Left ventricle myocardium superior (tissue), 1 donor: ENCODE measurements at regions not wholly inside any gene's neighbourhood (a gene's known extent, or its start where the extent isn't known, plus 50 kb on each side); places are given as distances from the start of the nearest gene placed in this dataset.

Experiments used
- ATAC-seq: fragments of 200-7000 bp; cut with Tn5 transposase; one replicate; pipeline ENCODE4 v1.9.1; 2020; ENCODE audit warnings: mild to moderate bottlenecking, moderate library complexity
- DNase-seq: peaks from one replicate; pipeline ENCODE4 v3.0.0-alpha.2; 2020
- intact Hi-C: fragments of 100-400 bp; cut with micrococcal nuclease; formaldehyde crosslinking; loops from one replicate; pipeline ENCODE4 v1.11.0; 2022
- donor health status: DM: no; HTN: yes; CAD: no; lungs with severe emphysema.

DNA sequence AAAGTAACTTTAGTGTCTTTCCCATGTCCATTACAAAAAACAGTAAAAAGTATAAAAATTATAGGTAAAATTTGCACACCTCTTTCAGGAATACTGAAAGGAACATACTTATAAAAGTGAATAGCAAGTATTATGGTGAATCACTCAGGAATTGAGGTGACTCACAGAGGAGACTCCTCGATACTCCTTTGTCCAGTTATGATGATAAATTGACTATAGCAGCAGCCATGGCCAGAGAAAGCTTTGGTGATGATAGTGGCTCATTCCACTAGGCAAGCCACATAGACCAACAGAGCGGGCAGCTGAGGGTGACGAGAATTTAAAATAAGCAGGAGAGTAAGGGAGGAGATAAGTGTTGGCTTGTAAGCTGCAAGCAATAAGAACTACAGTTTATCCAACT is 1231.1 kb upstream of the CELF2 start:
- DNase-seq (no peak), ATAC-seq (no peak)
- intact Hi-C loops: no loop called here

DNA sequence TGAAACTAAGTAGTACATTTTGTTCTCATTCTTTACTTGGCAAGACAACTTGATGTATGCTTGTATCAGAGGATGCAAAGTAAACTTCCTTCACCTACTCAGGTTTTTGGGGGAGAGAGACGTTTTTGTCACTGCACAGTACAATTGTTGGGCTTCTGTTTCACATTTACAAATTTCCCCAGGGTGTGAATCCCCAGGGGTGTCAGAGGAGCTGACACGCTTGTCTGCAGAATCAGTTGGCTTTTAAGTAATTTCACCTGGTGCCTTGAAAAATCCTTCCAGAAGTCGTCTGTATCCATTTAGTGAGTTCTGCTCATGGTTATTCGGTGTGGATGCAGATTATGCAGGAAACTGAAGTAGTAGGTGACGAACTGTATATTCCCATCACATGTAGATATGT is 1227.7 kb upstream of the CELF2 start:
- DNase-seq (no peak), ATAC-seq (no peak)
- intact Hi-C loops: no loop called here

- intact Hi-C loops: no loop called here
- DNase-seq (no peak), ATAC-seq (no peak)
Measured at GRCh38 chr10:9792181-9792580, 1225.5 kb upstream of the CELF2 start.

DNA sequence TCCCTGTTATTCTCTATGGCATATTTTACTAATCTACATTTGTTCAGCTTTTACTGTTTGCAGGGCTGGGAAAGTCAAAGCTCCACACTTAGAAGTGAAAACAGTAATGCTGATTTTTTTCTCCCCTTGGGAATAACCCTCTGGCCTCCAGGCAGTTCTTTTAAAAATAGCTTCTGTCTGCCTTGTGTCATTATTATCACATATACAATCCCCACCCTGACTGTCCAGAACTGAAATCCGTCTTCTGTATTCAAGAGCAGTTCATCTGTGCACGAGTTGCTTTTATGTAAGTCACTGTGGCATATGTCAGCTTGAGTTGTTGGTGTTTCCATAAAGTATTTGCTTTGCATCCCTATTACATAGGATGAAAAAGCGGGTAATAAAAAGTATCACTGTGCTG is 1221.1 kb upstream of the CELF2 start:
- no peak for ATAC-seq
- no peak for DNase-seq
- intact Hi-C loops: no loop called here

- no peak for DNase-seq
- intact Hi-C loops: no loop called here
- no peak for ATAC-seq
Measured at GRCh38 chr10:9800011-9800410, 1217.7 kb upstream of the CELF2 start.

DNA sequence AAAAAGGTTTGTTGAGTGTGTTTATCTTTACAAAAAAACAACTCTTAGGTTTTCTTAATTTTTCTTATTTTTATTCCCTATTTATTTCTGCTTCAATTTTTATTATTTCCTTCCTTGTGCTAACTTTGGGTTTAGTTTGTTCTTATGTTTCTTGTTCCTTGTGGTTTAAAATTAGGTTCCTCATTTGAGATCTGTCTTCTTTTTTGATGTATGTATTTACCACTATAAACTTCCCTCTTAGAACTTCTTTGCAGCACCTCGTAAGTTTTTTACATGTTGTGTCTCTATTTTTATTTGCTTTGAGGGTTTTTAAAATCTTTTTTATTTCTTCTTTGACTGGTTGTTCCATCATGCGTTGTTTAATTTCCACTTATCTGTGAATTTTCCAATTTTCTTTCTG is 1217.1 kb upstream of the CELF2 start:
- intact Hi-C loops: no loop called here

DNA sequence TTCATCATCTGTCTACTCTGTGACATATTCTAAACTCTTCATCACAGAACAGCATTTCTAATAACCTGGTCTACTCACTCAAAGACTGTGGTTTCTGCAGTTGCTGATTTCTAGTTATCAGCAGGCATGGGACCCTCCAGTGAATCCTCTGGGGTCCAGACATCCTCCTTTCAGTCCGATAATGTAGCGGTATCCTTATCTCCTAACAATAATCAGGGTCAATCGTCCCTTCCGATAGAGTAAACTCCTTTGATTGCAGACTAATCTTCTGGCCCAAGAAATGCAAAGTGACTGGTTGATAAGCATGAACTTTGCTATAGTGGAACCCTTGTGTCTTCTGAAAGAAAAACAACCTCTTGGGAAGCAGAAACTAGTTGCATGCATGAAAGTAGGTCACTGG is 1209.8 kb upstream of the CELF2 start:
- DNase-seq (no peak), ATAC-seq (no peak)
- intact Hi-C loops: no loop called here

More for the DNA sequence above, 1217.1 kb upstream of the CELF2 start:
- no peak for DNase-seq
- ATAC-seq: no peak

DNA sequence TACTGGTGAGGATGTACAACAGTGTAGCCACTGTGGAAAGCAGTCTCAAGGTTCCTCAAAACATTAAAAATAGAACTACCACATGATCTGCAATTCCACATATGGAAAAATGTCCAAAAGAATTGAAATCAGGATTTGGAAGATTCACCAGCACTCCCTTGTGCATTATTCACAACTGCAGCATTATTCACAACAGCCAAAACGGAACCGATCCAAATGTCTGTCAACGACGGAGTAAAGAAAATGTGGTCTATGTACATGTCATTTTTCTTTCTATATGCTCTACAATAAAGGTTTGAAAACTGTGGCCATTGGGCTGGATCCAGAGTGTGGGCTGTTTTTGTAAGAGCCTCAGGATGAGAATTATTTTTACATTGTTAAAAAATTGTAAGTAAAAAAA is 1206.1 kb upstream of the CELF2 start:
- intact Hi-C loops: no loop called here
- ATAC-seq (no peak), DNase-seq (no peak)

GRCh38 chr10:9814285-9814864 is 1203.3 kb upstream of the CELF2 start:
- DNase-seq (no peak), ATAC-seq (no peak)
- intact Hi-C loops: no loop called here

- DNase-seq (no peak), ATAC-seq (no peak)
- intact Hi-C loops: no loop called here
Measured at GRCh38 chr10:9819756-9820494, 1197.7 kb upstream of the CELF2 start.

- DNase-seq: no peak
- intact Hi-C loops: no loop called here
Measured at GRCh38 chr10:9823268-9823930, 1194.3 kb upstream of the CELF2 start.

DNA sequence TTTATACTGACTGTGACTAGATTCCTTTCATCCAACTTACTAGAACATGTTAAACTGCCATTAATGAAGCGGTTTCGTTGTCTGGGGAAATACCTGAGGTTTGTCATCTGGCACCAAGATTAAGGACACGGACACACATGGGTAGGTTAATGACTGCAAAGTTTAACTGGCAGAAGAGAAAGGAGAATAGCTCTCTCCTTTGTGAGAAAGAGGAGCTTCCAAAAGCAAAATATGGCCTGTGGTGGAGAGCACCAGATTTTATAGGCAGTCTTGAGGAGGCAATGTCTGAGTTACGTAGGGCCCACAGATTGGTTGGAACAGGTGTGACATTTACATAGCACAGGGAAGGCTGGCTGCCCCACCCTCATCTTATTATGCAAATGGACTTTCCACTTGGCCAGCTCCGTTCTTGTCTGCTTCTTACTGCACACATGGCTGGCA is 1193.0 kb upstream of the CELF2 start:
- intact Hi-C loops: no loop called here
- no peak for ATAC-seq

More at GRCh38 chr10:9823268-9823930, 1194.3 kb upstream of the CELF2 start:
- no peak for ATAC-seq

GRCh38 chr10:9825491-9826018 is 1192.1 kb upstream of the CELF2 start:
- ATAC-seq: no peak
- DNase-seq: no peak
- intact Hi-C loops: no loop called here

More for the DNA sequence above, 1193.0 kb upstream of the CELF2 start:
- DNase-seq: no peak

- ATAC-seq (no peak), DNase-seq (no peak)
- intact Hi-C loops: no loop called here
Measured at GRCh38 chr10:9828110-9828509, 1189.6 kb upstream of the CELF2 start.

DNA sequence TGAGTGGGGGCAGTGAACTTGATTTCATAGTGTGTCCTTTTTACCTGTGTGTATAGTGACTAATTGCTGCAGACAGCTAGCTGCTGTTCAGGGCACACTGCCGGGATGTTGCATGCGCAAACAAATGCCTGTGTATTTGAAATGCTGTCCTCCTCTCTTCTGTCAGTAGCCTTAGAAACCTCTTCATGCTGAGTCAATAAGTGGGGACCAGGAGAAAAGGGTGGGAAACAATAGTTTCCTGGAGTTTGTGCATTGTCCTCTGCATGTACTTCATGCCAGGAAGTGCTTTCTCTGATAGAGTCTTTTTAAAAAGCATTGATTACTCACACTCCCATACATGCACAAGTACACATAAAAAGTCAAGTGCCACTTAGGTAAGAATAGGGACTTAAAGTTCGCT is 1183.7 kb upstream of the CELF2 start:
- intact Hi-C loops: no loop called here
- no peak for DNase-seq
- ATAC-seq: no peak

DNA sequence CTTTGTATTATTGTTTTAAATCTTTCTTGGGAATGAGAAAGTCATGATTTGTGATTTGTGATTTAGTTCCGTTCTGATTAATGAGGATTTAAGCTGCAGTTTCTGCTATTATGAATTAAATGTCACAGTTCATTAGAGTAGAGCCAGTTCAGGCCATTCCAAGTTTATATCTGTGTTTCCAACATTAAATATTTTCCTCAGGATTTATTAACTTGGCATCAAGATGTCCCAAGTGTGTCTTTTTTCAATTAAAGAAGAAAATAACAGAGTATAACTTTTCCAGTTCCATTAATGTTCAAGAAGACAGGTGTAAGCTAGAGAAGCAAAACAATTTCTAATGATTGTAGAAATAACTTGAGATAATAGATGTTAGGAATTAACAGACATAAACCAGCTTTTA is 1183.2 kb upstream of the CELF2 start:
- intact Hi-C loops: no loop called here
- DNase-seq (no peak), ATAC-seq (no peak)

DNA sequence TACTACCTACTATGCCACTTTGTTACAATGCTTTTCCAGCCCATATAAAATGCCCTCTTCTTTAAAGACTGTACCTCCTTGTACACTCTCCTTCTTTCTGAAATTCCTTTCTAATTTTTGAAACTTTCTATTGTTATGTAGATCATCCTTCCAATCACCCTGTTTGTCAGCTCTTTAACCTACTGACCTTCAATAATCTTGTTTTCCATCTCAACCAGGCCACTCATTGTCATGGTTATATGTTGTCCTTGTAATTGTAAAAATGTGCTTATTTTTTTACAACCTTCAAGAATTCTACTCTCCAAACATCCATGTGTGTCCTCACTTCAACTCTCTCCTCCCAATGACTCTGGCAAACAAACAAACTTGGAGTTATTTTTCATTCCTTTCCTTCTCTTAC is 1172.6 kb upstream of the CELF2 start:
- DNase-seq (no peak), ATAC-seq (no peak)
- intact Hi-C loops: no loop called here

- no peak for DNase-seq
- intact Hi-C loops: no loop called here
Measured at GRCh38 chr10:9848278-9848677, 1169.4 kb upstream of the CELF2 start.

GRCh38 chr10:9848981-9849380 is 1168.7 kb upstream of the CELF2 start:
- peak; percentile 63 for ATAC-seq
- no peak for DNase-seq
- intact Hi-C loops: no loop called here

More at GRCh38 chr10:9848278-9848677, 1169.4 kb upstream of the CELF2 start:
- ATAC-seq: no peak

- DNase-seq (no peak), ATAC-seq (no peak)
- intact Hi-C loops: no loop called here
Measured at GRCh38 chr10:9850415-9850814, 1167.3 kb upstream of the CELF2 start.
